Tibial nerve (tissue), 4 donors: ENCODE measurements at regions not wholly inside any gene's neighbourhood (a gene's known extent, or its start where the extent isn't known, plus 50 kb on each side); places are given as distances from the start of the nearest gene placed in this dataset.

ENCODE experiments used
- EP300 ChIP-seq, 2 donors: sonication (generic); formaldehyde crosslinking; IDR thresholded peaks; one replicate each; pipeline ENCODE4 v1.6.1; 2017; ENCODE audit warnings: antibody characterized with exemption in 2 of 2, mild to moderate bottlenecking in 1 of 2
- POLR2A ChIP-seq, 2 donors: fragments of 450-650 bp; IDR thresholded peaks; one replicate each; pipeline ENCODE4 v1.6.1; 2017; ENCODE audit warnings: antibody characterized with exemption in 2 of 2, mild to moderate bottlenecking in 2 of 2, moderate library complexity in 2 of 2
- TF ChIP-seq, protein P1 (sequence below), 5 experiments: fragments of 200-600 bp in 3 of 5; fragments of 450-650 bp in 2 of 5; sonication (generic) in 3 of 5; IDR thresholded peaks; one replicate each; pipeline ENCODE4 v1.5.1; 2016 to 2019; ENCODE audit warnings: antibody characterized with exemption in 5 of 5, mild to moderate bottlenecking in 3 of 5, moderate library complexity in 2 of 5

DNA sequence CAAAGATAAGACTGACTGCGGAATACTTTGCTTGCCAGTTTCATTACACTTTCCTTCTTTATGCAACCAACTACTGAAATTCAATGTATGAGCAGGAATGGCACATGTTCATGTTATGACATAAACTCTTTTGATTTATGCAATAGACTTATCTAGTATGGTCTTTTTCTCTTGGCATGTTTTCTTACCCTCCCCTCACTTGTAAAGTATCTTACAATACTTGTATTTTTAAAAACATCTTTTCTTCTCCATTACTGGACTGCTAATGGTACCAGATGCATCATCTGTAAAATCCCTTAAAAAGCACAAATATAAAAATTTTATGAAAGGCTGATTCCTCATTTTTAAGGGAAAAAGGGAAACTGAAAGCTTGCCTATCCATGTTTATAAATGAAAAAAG lies 373.8 kb downstream of the ZEB2 start:
- TF ChIP-seq, protein P1, sequence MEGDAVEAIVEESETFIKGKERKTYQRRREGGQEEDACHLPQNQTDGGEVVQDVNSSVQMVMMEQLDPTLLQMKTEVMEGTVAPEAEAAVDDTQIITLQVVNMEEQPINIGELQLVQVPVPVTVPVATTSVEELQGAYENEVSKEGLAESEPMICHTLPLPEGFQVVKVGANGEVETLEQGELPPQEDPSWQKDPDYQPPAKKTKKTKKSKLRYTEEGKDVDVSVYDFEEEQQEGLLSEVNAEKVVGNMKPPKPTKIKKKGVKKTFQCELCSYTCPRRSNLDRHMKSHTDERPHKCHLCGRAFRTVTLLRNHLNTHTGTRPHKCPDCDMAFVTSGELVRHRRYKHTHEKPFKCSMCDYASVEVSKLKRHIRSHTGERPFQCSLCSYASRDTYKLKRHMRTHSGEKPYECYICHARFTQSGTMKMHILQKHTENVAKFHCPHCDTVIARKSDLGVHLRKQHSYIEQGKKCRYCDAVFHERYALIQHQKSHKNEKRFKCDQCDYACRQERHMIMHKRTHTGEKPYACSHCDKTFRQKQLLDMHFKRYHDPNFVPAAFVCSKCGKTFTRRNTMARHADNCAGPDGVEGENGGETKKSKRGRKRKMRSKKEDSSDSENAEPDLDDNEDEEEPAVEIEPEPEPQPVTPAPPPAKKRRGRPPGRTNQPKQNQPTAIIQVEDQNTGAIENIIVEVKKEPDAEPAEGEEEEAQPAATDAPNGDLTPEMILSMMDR (IDR thresholded peaks at IDR 0.05) = no peak
- TF ChIP-seq POLR2A (IDR thresholded peaks at IDR 0.05) (no peak), EP300 (IDR thresholded peaks at IDR 0.05) (no peak)
